Activated CD4-positive, CD25-positive, alpha-beta regulatory T cell (primary cell): ENCODE measurements at regions not wholly inside any gene's neighbourhood (a gene's known extent, or its start where the extent isn't known, plus 50 kb on each side); places are given as distances from the start of the nearest gene placed in this dataset.

Experiments
- DNase-seq, 4 experiments: peaks; one replicate each; lab custom pipeline; 2025; lab: John Stamatoyannopoulos, UW

DNA sequence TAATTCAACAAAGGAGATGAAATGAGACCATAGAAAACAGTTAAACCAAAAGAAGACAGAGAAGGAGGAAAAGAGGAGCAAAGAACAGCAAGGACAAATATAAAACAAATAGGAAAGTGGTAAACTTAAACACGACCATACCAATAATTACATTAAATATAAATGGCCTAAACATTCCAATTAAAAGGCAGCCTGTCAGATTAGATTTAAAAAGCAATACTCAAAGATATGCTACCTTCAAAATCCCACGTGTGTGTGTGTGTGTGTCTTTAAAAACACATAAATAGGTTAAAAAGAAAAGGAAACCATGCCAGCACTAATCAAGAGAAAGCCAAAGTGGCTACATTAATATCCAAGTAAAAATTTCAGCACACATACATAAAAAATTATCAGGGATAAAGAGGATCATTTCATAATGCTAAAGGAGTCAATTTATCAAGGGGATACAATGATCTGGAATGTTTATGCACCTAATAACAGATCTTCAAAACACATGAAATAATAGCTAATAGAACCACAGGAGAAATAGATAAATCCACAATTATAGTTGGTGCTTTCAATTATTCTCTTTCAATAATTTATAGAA lies 355.7 kb upstream of the POU3F1 start:
- no peak for DNase-seq

DNA sequence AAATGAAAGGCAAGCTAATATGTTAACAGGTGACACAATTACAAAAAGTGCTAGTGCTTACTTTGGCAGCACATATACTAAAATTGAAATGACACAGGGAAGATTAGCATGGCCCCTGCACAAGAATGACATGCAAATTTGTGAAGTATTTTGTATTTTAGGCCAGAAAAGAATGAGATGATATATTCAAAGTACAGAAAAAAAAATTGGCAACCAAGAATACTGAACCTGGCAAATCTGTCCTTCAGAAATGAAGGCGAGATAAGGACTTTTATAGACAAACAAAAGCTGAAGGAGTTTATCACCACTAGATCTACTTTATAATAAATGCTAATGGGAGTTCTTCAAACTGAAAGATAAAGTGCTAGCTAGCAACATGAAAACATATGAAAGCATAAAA lies 350.0 kb upstream of the POU3F1 start:
- DNase-seq = no peak

DNA sequence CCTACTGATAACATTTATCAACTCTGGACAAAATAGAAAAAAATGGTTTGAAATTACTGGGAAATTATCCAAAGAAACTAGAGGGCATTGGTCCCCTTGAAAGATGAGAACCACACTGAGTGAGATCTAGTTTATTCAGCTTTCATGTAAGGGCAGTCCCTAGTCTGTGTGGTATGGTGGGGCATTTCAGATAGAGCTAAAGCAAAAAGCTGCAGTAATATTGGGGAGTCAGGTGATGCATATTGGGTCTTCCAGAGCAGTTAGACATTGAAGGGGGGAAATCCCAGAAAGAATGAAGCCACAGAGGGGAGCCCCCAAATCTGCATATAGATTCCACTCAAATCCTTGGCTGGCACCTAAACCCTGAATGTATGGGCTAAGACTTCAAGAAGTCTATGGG lies 347.7 kb upstream of the POU3F1 start:
- no peak for DNase-seq

DNA sequence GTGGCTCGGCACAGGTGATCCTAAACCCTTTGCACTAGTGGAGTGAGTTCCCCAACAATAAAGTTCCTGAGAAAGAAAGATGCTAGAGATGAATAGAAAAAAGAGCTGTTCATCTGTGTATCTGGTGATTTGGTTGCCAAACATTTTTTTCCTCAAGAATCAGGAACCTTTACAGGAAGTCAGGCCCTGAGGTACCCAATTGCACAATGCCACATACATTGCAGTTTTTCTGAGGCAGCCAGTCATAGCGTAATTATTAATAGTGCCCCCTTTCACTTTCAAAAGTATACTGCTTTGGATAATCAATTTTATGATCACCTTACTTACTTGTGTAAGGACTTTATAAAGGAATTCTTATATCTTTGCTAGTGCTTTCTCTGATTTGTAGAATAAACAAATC lies 346.3 kb upstream of the POU3F1 start:
- DNase-seq = no peak

DNA sequence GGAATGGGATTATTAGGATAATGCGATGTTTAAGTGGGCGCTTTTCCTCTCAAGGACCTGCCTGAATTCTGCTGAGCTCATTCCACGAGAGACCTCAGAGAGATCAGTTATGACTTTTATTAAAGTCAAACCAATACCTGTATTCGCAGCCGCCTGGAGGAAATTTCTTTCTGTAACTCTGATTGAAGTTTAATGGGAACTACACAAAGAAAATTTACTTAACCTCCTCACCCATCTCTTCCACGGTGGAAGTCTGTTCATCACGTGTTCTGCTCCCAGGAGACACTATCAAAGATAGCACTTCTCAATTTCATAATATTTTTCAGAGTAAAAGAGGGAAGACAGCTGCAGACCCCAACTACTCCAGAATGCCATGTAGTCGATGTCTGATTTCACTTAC lies 334.7 kb upstream of the POU3F1 start:
- DNase-seq = no peak

DNA sequence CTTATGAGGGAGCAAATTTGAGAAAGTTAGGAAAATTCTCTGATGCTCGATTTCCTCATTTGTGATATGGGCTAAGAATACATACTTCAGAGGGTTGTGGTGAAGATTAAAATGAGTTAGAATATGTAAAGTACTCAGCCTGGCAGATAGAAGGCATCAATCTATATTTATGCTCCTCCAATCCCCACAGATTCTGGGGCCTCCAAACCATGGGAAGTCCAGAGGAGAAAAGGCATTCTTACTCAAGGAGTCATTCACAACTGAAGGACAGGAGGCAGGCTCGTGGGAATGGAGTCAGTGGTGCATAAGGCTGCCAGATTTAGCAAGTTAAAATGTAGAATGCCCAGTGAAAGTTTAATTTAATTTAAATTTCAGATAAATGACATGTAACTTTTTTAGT lies 330.0 kb upstream of the POU3F1 start:
- no peak for DNase-seq

DNA sequence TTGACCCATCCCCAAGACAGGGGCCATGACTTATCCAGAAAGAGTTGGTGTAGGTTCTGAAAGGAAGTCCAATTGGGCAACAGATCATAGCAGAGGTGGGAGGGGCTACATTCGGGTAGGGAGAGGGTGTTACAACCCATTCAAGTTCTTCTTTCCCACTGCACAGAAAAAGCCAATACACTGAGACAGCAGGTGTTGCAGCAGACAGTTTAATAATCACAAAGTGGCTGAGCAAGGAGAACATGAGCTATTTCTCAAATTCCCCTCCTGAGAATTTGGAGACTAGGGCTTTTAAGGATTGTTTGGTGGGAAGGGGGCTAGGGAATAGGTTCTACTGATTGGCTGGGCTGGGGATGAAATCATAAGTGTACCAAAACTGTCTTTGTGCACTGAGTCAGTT lies 328.4 kb upstream of the POU3F1 start:
- no peak for DNase-seq

DNA sequence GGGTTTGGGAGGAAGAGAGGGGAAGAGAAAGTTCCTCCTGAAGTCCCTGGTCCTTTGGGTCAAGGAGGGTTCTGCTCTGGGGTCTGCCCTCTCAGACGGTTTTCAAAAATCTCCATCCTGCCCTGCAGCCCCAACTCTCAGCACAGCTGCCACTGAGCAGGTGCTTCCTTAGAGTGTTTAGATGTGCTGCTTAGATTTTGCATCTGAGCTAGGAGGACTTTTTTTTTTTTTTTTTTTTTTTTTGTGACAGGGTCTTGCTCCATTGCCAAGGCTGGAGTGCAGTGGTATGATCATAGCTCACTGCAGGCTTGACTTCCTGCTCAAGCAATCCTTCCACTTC lies 324.9 kb upstream of the POU3F1 start:
- no peak for DNase-seq

DNA sequence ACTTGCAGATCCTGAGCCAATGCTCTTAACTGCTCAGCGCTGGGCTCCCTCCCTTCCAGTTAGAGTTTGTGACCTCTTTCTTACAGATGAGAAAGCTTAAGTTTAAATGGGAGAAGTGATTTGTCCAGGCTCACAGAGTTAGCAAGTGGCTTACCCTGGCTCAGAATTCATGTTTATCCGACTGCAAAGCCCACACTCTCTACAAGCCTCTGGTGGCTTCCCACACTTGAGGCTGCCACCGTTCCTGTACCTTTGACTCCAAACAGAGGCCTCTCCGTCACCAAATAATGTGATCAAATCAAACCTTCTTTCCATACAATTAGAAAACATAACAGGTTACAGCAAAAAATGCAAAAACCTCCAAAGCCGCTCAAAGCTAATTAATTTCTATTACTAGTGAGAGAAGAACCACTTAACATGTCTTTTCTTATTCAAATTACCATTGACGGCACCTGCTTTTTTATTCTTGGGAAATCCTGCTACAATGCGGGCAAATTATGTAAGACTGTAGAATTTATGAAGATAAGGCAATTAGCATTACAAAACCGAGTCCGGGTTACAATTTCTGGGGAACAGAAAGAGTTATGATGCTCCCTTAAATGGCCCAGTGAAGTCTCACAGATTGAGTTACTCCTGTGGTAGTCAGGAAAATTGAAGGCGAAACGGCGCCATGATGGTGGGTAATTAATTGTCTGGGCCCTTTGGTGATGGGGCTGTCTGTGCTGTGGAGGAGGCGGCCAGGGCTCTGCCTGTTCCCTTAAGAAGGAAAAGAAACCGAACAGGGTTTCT lies 324.3 kb upstream of the POU3F1 start:
- no peak for DNase-seq

DNA sequence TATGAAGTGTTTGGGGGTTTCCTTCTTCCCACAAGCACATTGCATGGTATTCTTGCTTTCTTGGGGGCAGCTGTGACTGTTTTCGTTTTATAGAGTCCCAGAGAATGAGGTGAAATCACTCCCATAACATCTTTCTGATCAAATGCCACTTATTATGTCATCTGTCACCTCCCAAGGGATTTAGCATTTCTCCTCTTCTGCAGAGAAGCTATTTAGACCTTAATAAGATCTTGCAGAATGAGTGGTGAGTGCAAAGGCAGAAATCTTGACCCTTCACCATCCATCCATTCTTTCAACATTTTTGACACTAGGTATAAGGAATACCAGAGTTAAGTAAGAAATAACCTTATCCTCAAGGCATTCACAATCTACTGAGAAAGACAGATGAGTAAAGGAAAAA lies 318.6 kb upstream of the POU3F1 start:
- no peak for DNase-seq

DNA sequence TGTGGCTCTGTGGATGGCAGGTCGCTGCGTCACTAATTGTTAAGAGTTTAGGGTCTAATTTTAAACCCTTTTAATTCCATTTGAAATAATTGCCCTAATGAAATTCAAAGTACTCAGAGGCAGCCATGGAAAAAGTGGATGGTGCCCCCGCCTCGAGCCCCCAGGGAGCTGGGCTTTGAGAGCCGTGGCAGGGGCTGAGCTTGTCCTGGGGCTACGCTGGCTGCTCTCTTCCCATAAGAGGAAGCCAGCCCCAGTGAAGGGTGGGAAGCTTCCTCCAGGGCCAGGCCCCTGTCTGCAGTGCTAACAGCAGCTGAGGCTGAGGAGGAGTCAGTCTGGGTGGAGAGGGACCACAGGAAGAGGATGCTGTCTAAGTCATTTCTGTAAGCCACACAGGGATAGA lies 315.0 kb upstream of the POU3F1 start:
- DNase-seq = no peak

DNA sequence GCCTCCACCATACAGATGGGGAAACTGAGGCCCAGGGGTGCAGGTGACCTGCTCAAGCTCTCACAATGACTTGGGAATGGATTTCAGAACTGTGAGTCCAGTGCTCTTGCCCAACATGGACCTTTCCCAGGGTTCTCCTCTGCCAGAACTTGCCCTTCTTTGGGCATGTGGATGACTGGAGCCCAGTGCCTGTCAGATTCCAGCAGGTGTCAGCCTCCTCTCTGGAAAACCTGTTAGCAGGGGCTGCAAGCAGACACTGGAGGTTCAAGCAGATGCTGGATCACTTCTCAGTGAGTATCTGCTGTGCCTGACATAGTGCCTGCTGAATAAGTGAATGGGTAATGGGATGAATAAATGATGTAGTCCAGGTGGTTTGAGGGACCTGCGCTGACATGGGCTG lies 314.2 kb upstream of the POU3F1 start:
- DNase-seq = no peak

DNA sequence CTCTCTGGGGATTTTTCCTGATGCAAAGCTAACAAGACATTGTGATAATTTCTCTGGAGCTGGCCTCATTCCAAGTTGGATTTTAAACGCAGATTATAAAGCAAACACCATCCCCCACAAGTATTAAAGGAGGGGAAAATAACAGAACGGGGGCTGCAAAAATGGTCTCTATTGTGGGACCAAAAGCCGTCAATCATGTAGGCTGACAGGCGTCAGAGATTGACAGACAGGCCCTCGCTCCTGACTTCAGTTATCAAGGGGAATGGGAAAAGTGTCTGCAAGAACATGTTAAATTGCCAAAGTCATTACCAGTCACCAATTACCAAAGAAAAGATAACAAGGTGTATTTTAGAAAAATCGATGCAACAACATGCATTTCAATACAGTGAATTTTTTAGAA lies 307.4 kb upstream of the POU3F1 start:
- DNase-seq = no peak

DNA sequence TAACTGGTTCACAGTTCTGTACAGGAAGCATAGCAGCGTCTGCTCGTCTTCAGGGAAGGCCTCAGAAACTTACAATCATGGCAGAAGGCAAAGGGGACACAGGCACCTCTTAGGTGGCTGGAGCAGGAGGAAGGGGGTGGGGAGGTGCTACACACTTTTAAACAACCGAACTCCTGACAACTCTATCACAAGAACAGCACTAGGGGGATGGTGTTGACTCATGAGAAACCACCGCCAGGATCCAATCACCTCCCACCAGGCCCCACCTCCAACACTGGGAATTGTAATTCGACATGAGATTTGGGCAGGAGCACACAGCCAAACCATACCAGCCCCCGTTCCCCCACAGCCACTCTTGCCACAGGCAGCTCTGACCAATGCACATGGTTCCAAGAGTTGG lies 306.3 kb upstream of the POU3F1 start:
- no peak for DNase-seq

DNA sequence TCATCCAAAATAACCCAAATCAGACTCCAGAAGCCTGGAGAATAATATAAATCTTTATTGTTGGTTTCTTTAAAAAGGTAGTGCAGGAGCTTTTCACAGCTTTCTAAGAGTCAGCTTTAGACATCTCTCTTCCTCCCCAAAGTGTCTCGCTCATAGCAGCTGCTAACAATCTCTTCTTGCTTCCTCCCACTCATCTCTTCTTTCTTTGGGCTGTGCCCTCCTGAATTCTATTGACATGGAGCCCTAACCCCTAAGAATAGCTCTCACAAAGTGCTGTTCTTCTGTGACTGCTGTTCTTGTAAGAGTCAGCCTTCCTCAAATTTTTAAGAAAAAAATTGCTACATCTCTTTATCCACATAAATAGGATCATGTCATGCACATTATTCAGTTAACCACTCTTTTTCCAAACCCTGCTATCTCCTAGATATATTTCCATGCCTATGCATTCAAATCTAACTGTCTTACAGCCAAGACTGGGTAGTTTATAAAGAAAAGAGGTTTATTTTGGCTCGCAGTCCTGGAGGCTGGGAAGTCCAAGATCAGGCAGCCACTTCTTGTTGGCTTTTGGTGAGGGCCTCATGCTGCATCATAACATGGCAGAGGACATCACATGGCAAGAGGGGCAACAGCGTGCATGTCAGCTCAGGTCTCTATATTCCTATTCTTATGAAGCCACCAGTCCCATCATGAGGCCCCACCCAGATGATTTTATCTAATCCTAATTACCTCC lies 301.0 kb upstream of the POU3F1 start:
- no peak for DNase-seq

DNA sequence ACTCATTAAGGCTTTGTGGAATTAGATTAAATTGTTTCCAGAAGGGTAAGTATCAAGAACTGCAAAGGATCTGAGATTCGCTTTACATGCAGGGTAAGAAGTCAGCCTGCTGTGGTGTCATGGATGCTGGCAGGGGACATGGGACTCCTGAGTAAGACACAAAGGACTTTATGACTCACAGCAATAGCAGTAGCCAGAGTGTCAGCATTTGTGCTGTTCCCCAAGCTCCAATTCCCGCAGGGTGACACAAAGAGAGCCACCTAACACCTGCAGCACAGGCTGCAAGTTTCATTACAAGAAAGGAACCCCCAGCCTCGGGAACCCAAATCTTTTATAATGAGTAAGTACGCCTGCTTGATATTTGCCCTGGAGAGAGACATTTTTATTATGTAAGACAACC lies 298.1 kb upstream of the POU3F1 start:
- no peak for DNase-seq

DNA sequence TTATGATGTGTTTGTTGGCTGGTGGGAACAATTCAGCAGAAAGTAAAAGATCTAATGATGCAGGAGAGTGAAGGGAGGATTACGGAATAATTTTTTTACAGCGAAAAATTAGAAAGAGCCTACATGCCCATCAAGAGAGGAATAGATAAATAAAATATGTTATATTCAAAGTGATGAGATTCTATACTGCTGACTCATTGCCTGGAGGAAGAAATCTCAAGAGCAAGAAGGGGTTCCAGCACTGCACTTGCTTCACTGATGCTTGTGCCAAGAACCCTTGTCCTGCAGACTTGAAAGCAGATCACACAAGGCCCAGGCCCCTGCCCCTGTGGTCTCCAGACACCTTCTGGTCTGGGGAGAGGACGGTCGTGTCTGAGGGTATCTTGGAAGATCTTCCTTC lies 295.1 kb upstream of the POU3F1 start:
- no peak for DNase-seq

DNA sequence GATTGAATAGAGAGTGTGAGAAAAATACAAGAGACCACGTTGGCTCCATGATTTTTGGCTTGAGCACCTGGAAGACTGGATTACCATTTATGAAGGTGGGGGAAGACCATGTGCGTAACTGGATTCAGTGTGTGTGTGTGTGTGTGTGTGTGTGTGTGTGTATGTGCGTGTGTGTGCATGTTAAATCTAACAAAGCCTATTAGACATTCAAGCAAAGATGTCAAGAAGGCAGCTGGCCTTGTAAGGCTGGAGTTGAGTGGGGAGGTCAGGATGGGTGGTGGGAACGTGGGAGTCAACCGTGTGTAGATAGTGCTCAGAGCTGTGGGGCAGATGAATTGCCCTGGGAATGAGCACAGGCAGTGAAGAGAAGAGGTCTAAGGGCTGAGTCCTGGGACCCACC lies 293.8 kb upstream of the POU3F1 start:
- no peak for DNase-seq

DNA sequence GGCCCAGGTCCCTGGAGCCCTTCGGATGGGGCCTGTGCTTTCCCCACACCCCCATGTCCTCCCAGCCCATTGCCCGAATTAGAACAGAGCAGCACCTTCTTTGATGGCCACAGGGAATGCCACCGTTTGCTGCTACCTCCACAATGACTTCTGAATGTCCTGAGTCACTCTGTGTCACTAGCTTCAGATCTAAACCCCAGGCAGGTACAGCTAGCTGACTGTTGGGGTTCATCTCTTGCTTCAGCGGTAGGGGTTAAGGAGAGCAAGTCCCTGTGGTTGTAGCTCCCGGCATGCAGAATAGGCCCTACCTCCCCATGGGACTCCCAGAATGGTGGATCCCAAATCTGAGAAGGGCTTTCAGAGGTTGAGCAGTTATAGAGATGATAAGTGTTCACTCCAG lies 291.1 kb upstream of the POU3F1 start:
- DNase-seq = no peak

DNA sequence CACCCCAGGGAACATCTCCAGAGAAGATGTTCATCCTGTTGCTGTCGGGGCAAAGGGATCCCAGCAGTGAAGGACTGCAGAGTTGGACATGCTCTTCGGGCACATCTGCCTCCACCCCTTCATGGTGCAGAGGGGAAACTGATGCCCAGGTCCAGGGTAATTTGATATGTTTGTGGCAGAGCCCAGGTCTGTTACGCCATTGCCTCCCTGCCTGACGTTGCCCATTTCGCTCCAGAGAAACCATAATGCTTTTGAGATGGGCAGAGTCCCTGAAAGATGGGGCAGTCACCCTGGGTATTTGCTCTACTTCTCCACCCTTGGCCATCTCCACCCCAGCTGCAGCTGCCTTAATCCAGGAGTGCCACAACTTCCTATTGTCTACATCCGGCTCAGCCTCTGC lies 290.4 kb upstream of the POU3F1 start:
- DNase-seq = no peak

DNA sequence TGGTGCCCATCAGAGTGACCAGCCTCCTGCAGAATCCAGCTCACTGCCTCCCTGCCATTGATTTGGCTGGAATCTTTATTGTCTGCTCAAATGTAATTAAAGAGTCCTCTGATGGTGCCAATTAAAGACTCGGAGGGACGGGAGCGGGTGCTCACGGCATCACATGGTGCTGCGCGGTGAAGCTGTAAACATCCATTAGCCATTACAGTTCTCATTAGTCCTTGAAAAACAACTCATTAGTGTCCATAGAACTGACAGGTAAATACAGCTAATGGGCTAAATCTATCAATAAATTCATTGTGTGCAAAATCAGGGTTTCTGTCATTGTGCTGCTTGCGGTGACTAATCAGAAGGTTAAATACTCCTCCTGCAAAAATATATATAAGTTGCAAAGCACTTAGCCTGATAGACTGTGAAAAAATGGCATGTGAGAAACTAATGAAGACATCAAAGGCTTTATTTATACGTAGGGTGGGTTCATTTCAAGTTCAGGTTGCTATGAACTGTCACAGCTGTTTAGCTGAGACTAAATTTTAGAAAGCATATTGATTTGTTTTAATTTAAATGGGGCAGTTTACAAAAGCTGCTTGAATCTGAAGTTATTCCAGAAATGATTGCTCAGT lies 289.8 kb upstream of the POU3F1 start:
- DNase-seq = no peak

DNA sequence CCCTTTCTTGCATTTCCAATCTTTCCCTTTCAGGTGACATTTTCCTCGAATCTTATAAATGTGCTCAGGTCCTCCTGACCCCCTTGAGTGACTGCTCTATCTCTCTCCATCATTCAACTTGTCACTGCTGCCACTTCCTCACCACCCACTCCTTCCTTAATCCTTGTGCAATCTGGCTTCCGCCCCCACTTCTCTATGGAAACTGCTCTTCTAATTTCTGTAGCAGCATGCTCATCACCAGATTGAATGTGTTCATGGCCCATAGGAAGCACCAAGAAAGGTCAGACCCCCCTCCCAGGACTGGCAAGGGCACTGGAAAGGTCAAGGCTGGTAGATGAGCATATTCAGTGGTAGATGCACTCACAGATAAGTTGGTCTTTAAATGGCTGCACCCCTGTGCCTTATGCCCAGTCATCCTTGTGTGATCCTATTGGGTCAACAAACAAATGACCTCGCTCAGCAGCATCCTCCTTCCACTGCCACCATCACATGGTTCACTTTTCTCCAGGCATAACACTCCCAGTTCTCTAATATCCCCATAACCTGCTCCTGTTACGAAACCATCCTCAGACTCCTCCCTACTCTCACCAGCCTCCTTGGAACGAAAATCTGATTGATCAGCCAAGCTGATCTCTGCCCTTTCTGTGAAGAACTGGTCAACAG lies 288.5 kb upstream of the POU3F1 start:
- DNase-seq = no peak
